ENCODE measurements at regions not wholly inside any gene's neighbourhood (a gene's known extent, or its start where the extent isn't known, plus 50 kb on each side); places are given as distances from the start of the nearest gene placed in this dataset.

- no peak for DNase-seq
Measured at GRCh38 chrX:69362354-69362753, 141.8 kb upstream of the NALF2 start.

GRCh38 chrX:69361311-69361845 lies 142.7 kb upstream of the NALF2 start:
- no peak for DNase-seq

DNA sequence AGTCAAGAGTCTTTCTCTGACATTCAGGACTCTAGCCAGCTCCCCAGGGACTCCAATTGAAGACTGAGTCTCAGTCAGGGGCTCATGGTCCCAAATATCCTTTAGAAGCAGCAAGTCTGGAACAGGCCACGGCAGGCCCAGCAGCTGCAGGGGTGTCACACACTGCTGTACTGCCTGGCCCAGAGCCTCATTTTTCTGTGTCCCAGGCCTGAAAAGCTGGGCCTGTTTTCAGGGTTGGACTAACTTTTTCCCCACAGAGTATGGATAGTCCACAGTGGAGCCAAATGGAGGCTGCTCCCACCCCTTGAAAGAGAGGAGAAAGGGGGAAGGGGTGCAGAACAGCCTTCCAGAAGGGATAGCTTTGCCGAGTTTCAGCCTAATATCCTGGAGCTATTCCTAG lies 146.8 kb upstream of the NALF2 start:
- DNase-seq, result no peak

DNA sequence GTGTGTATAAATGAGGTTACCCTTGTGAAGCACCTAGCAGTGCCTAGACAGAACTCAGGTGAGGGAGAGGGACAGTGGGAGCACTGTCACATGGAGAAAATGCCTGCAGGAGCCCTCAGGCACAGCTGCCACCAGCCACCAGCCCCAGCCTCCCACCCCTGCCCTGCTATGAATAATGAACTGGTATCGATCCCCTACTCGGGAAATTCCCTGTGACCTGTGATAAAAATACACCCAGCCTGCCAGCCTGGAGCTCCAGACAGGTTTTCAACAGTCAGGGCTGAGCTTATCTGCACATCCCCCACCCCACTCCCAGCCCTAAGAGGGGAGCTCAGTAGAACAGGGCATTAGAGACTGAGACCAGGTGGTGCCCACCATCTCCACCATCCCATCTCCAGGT lies 159.6 kb upstream of the PJA1 start:
- no peak for DNase-seq

DNA sequence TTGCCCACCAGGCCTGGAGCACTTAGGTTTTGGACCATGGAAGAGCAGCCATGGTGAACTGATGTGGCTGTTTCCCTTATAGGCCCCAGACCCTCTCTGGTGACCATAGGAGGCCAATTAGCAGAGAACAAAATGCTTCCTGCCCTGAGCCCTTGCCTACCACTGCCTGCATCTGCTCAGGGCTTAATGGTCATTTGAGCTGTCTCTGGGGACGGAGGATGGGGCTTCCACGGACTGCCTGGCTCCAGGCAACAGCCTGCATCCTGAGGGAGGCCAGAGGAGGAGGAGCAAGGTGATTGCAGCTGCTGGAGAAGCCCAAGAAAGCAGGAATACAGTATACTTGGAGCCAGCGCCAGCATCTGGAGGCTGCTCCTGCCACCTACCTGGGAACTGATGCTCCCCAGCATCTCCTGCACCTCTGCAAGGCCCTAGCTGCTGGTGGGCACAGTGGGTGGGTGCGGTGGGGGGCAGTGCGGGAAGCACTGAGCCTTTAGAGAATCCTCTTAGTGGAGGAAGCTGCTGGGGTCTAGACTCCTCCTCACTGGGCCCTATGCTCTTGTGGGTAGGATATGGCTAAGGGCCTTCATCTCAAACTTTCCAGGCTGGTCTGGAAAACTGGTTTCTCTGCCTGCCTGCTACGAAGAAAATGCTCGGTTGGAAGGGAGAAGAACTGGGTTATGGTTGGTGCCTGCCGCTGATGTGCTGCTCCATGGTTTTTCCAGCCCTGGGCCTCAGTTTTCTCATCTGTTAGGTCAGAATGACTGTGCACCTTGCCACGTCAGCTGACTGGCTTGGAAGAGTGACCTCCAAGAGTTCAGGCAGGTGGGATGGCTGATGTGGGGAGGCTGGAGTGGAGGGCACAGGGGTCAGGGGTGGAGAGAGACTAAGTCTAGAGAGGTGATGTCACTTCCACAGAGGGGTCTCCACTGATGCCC lies 158.8 kb upstream of the PJA1 start:
- DNase-seq, result no peak

GRCh38 chrX:69321789-69322188 lies 156.5 kb upstream of the PJA1 start:
- DNase-seq, result no peak

- no peak for DNase-seq
Measured at GRCh38 chrX:69321006-69321655, 155.9 kb upstream of the PJA1 start.

DNA sequence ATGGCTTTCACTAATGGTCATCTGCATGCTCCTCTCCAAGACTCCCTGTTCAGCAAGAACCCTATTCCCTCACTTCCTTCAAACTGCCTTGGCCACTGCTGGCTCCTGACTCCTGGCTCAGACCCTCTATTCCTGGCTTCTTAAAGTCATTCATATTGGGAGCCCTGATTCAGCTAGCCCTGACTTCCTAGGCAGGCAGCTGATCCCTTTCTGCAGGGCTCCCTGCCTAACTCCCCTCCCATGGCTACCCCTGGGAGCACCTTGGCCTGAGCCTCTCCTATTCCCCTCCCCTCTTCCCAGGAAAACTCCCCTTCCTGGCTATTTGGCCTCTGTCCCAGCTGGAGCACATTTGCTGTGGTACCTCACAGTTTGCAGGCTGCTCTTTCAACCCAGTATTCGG lies 154.9 kb upstream of the PJA1 start:
- DNase-seq, result no peak

DNA sequence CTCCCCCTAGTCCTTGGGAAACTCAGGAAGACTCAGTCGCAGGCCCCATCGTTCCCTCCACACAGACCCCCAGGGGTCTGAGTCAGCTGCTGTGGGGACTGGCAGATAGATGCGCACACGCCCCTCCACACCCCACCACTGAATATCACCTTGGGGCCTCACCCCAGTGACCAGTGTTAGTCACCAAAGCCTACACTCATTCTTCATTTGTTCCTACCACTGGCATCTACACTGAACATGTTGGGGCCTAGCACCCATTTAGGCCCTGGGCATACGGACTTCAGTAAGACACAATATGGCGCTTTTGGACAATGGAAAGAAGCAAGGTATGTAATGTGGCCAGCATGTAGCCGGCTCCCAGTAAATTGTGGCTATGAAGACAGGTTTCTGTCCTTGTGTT lies 154.1 kb upstream of the PJA1 start:
- DNase-seq, result no peak

- no peak for DNase-seq
Measured at GRCh38 chrX:69318651-69319340, 153.5 kb upstream of the PJA1 start.

DNA sequence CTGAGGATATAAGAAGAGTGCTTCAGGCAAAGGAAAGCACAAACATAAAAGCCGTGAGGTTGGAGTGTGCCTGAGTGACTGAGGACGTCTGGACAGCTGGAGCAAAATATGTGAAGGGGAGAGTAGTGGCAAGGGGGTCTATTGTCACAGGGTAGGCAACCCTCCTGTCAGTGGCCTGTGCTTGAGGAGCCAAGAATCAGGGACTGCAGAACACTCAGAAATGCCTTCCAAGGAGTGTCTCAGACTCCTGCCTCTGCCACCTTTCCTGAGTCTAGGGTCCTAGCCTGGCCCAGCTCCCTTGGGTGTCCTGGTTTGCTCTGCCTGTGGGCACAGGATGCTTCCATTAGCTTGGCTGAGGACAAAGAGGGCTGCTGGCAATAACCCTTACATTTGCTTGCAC lies 152.5 kb upstream of the PJA1 start:
- no peak for DNase-seq

GRCh38 chrX:69314436-69315348 lies 149.4 kb upstream of the PJA1 start:
- DNase-seq, result no peak

GRCh38 chrX:69313617-69314290 lies 148.5 kb upstream of the PJA1 start:
- no peak for DNase-seq

DNA sequence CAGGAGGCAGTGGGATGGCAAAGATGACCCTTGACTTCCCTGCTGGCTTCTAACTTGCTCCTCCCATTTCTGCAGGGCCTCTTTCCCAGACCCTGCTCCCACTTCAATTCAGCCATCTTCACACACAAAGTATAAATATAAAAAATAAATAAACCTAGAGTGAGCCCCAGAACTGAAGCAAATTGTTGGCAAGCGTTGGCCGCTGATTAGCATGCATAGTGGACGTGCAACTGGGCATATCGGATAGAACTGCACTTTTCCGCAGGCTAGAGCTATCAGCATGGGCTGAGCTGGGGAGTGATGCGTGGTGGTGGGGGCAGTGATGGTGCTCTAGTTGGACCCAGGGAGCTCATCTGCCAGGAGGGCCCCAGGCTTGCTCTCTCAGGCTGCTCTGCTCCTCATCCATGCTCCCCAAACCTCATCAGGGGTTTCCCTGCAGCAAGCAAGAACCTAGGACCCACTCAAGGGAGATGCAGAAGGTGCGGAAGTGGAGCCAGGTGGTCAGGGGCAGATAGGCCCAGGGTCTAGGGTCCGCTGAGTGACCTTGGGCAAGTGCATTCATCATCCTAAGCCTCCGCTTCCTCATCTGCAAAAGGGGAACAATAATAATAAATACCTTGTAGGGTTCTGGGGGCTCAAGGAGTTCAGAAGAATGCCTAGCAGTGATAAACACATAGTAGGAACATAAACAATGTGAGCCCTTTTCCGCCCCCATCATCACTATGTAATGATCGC lies 146.8 kb upstream of the PJA1 start:
- DNase-seq, result no peak

GRCh38 chrX:69309074-69309792 lies 144.0 kb upstream of the PJA1 start:
- DNase-seq, result no peak

DNA sequence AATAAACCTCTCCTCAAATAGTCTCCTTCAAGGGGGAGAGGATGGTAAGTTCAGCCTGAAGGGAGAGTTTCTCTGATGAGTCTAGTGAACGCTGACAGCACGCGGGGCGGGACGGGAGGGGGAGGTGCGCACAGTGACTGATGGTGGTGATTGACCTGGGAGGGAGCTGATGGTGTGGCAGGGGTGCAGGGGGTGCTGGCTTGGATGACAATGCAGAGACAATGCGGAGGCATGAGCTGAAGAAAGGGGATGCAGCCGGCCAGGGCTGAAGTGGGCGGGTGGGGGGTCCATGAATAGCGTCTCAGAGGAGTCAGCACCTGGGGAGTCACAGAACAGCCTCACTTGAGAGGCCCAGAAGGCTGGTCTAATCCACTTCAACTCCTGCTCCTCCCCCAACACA lies 142.5 kb upstream of the PJA1 start:
- DNase-seq, result no peak

DNA sequence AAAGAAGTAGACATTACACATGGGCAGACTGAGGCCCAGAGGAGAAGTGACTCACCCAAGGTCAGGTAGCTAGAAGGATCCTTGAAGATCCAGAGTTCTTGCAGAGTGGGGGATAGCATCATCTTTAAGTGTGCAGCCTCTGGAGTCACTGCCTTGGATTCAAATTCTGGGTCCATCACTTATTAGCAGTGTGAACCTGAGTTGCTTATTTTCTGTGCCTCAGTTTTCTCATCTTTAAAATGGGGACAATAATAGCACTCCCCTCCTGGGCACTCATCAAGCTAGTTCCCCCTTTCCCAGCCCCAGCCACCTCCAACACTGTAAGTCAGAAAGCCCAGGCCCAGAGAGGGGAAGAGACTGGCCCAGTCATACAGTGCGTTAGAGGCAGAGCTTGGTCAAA lies 141.8 kb upstream of the PJA1 start:
- no peak for DNase-seq

- no peak for DNase-seq
Measured at GRCh38 chrX:69306063-69306404, 140.8 kb upstream of the PJA1 start.

GRCh38 chrX:69305333-69306062 lies 140.2 kb upstream of the PJA1 start:
- DNase-seq, result no peak

- no peak for DNase-seq
Measured at GRCh38 chrX:69303231-69303630, 138.0 kb upstream of the PJA1 start.
